Hematopoietic multipotent progenitor cell (in vitro differentiated cells): ENCODE measurements at regions not wholly inside any gene's neighbourhood (a gene's known extent, or its start where the extent isn't known, plus 50 kb on each side); places are given as distances from the start of the nearest gene placed in this dataset. TPM values are rescaled to one million over a fixed set of nuclear protein-coding genes. Genes with fewer than 3 reads are reported as not detected.
A peak's percentile ranks its signal among the peaks of the same experiment; 100 is the strongest.
"Not testable (repeated sequence)": the region's sequence is repeated elsewhere in the genome, so short reads cannot be mapped to it uniquely, and the experiment has no call there.

Experiments used
- DNase-seq, 3 donors: peaks; one replicate each; pipeline ENCODE4 v3.0.0-alpha.2; 2011 to 2015; ENCODE audit warnings: low read depth in 2 of 3, low spot score in 2 of 3
- small RNA-seq: library from RNA; depleted of rRNA; stranded (forward); fragments of <200 nt; gene quantifications from one replicate; pipeline ENCODE3, GENCODE V24; 2012

GRCh38 chr20:23142162-23143050, 56.3 kb upstream of the CD93 start:
- peak in 1 of 3 donors; percentile 51 for DNase-seq

GRCh38 chr20:23141450-23142161, 55.5 kb upstream of the CD93 start:
- no peak for DNase-seq

- no peak for DNase-seq
Measured at GRCh38 chr20:23140991-23141390, 54.9 kb upstream of the CD93 start.

- not testable (repeated sequence) for DNase-seq
Measured at GRCh38 chr20:23139984-23140383, 53.9 kb upstream of the CD93 start.

GRCh38 chr20:23139524-23139923, 53.4 kb upstream of the CD93 start:
- no peak for DNase-seq

- DNase-seq: no peak
Measured at GRCh38 chr20:23138682-23139081, 52.6 kb upstream of the CD93 start.

GRCh38 chr20:23138226-23138625, 52.1 kb upstream of the CD93 start:
- no peak for DNase-seq

GRCh38 chr20:23136893-23137745, 51.0 kb upstream of the CD93 start:
- DNase-seq: no peak

- no peak for DNase-seq
Measured at GRCh38 chr20:23135449-23136420, 49.6 kb upstream of the CD93 start.

Small RNA genes lying in the stretch of these regions (small RNA-seq; reads per million reads assigned to genes)
- gene RNA5SP478: not detected
